ENCODE measurements at regions not wholly inside any gene's neighbourhood (a gene's known extent, or its start where the extent isn't known, plus 50 kb on each side); places are given as distances from the start of the nearest gene placed in this dataset.

GRCh38 chr3:124586126-124587052 lies 143.9 kb upstream of the UMPS start:
- no peak for DNase-seq

GRCh38 chr3:124587053-124587408 lies 143.2 kb upstream of the UMPS start:
- DNase-seq, result no peak

GRCh38 chr3:124588036-124588435 lies 142.2 kb upstream of the UMPS start:
- DNase-seq, result no peak

GRCh38 chr3:124588794-124589193 lies 141.5 kb upstream of the UMPS start:
- DNase-seq, result no peak

GRCh38 chr3:124591699-124592098 lies 138.6 kb upstream of the UMPS start:
- DNase-seq, result no peak

- DNase-seq, result no peak
These were observed 137.4 kb upstream of the UMPS start for GRCh38 chr3:124592658-124593441.

- DNase-seq, result no peak
These were observed 136.8 kb upstream of the UMPS start for GRCh38 chr3:124593442-124593829.

GRCh38 chr3:124594581-124594980 lies 135.7 kb upstream of the UMPS start:
- no peak for DNase-seq

GRCh38 chr3:124597273-124597672 lies 133.0 kb upstream of the UMPS start:
- DNase-seq, result no peak

- no peak for DNase-seq
These were observed 132.3 kb upstream of the UMPS start for GRCh38 chr3:124597979-124598378.

GRCh38 chr3:124599147-124599765 lies 131.0 kb upstream of the UMPS start:
- DNase-seq, result no peak

- DNase-seq, result peak; percentile 66
These were observed 130.2 kb upstream of the UMPS start for GRCh38 chr3:124599779-124600693.

- DNase-seq, result no peak
These were observed 129.5 kb upstream of the UMPS start for GRCh38 chr3:124600765-124601164.

GRCh38 chr3:124601190-124601589 lies 129.1 kb upstream of the UMPS start:
- DNase-seq, result peak; percentile 39

- DNase-seq, result no peak
These were observed 127.1 kb upstream of the UMPS start for GRCh38 chr3:124602980-124603627.

GRCh38 chr3:124605781-124606579 lies 124.3 kb upstream of the UMPS start:
- DNase-seq, result no peak

- peak; percentile 64 for DNase-seq
These were observed 123.1 kb upstream of the UMPS start for GRCh38 chr3:124607163-124607562.

GRCh38 chr3:124609402-124609801 lies 120.8 kb upstream of the UMPS start:
- no peak for DNase-seq

GRCh38 chr3:124610130-124610529 lies 120.1 kb upstream of the UMPS start:
- DNase-seq, result no peak

- no peak for DNase-seq
These were observed 118.7 kb upstream of the UMPS start for GRCh38 chr3:124611520-124611919.
